ENCODE measurements at regions not wholly inside any gene's neighbourhood (a gene's known extent, or its start where the extent isn't known, plus 50 kb on each side); places are given as distances from the start of the nearest gene placed in this dataset.

- Mint-ChIP-seq H3K4me1 (no peaks in the 10 kb centered on the region), H3K4me3 (no peak overlapping the region), H3K27ac (no peak overlapping the region), H3K36me3 (ENCODE audit: low read depth) (no peaks in the 10 kb centered on the region), H3K9me3 (no peaks in the 10 kb centered on the region), H3K27me3 (ENCODE audit: low read depth, poor library complexity) (peaks cover 3% of the 10 kb centered on the region)
- DNase-seq = no peak
- no peak for TF ChIP-seq CTCF (IDR thresholded peaks at IDR 0.05)
These were observed 689.7 kb upstream of the CELF2 start for GRCh38 chr10:10327934-10328333.

GRCh38 chr10:10330418-10330817 lies 687.3 kb upstream of the CELF2 start:
- Mint-ChIP-seq H3K27me3 (ENCODE audit: low read depth, poor library complexity) (no peaks in the 10 kb centered on the region), H3K4me3 (no peak overlapping the region), H3K9me3 (no peaks in the 10 kb centered on the region), H3K4me1 (no peaks in the 10 kb centered on the region), H3K36me3 (ENCODE audit: low read depth) (no peaks in the 10 kb centered on the region), H3K27ac (no peak overlapping the region)
- DNase-seq = no peak
- TF ChIP-seq CTCF (IDR thresholded peaks at IDR 0.05) = no peak

GRCh38 chr10:10332786-10333185 lies 684.9 kb upstream of the CELF2 start:
- H3K9me3 Mint-ChIP-seq = no peaks in the 10 kb centered on the region
- TF ChIP-seq CTCF (IDR thresholded peaks at IDR 0.05) = no peak
- no peak for DNase-seq
- no peaks in the 10 kb centered on the region for H3K27me3 Mint-ChIP-seq (ENCODE audit: low read depth, poor library complexity)
- H3K4me3 Mint-ChIP-seq = no peak overlapping the region
- H3K27ac Mint-ChIP-seq = no peak overlapping the region
- no peaks in the 10 kb centered on the region for H3K4me1 Mint-ChIP-seq
- H3K36me3 Mint-ChIP-seq (ENCODE audit: low read depth) = no peaks in the 10 kb centered on the region

- no peak for TF ChIP-seq CTCF (IDR thresholded peaks at IDR 0.05)
- H3K4me1 Mint-ChIP-seq = no peaks in the 10 kb centered on the region
- H3K9me3 Mint-ChIP-seq = no peaks in the 10 kb centered on the region
- no peaks in the 10 kb centered on the region for H3K36me3 Mint-ChIP-seq (ENCODE audit: low read depth)
- H3K27ac Mint-ChIP-seq = no peak overlapping the region
- H3K27me3 Mint-ChIP-seq (ENCODE audit: low read depth, poor library complexity) = no peaks in the 10 kb centered on the region
- DNase-seq = no peak
- no peak overlapping the region for H3K4me3 Mint-ChIP-seq
These were observed 684.0 kb upstream of the CELF2 start for GRCh38 chr10:10333622-10334021.

GRCh38 chr10:10338339-10338738 lies 679.3 kb upstream of the CELF2 start:
- no peaks in the 10 kb centered on the region for H3K36me3 Mint-ChIP-seq (ENCODE audit: low read depth)
- no peak overlapping the region for H3K4me3 Mint-ChIP-seq
- no peaks in the 10 kb centered on the region for H3K9me3 Mint-ChIP-seq
- no peaks in the 10 kb centered on the region for H3K4me1 Mint-ChIP-seq
- no peak for DNase-seq
- TF ChIP-seq CTCF (IDR thresholded peaks at IDR 0.05) = no peak
- no peak overlapping the region for H3K27ac Mint-ChIP-seq
- H3K27me3 Mint-ChIP-seq (ENCODE audit: low read depth, poor library complexity) = no peaks in the 10 kb centered on the region

- Mint-ChIP-seq H3K4me1 (no peaks in the 10 kb centered on the region), H3K27me3 (ENCODE audit: low read depth, poor library complexity) (peaks cover 4% of the 10 kb centered on the region), H3K4me3 (no peak overlapping the region), H3K27ac (no peak overlapping the region), H3K9me3 (no peaks in the 10 kb centered on the region), H3K36me3 (ENCODE audit: low read depth) (no peaks in the 10 kb centered on the region)
- no peak for DNase-seq
- no peak for TF ChIP-seq CTCF (IDR thresholded peaks at IDR 0.05)
These were observed 671.1 kb upstream of the CELF2 start for GRCh38 chr10:10346390-10347150.

Data from nephron progenitor cell (in vitro differentiated cells).